ENCODE measurements at regions not wholly inside any gene's neighbourhood (a gene's known extent, or its start where the extent isn't known, plus 50 kb on each side); places are given as distances from the start of the nearest gene placed in this dataset.

DNA sequence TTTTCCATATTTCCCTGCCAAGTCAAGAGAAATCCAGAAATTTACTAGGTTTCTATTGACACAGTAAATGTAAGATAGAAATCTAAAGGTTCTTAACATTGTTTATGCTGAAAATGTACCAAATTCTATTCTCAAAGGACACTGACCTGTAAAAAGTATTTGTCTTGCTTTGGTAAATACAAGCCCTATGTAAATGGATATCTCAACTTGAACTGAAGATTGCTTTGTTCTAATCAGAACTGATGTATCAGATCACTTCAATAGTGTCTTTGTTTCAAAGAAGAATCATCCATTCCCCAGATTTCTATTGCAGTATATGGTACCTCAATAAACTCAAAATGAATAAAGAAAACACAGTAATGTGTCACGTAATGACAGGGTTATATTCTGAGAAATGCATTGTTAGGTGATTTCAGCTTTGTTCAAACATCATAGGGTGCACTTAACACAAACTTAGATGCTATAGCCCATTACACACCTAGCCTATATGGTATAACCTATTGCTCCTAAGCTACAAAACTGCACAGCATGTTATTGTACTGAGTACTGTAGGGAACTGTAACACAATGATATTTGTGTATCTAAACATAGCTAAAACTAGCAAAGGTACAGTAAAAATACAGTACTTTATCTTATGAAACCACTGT, 143.5 kb upstream of the NECTIN3 start:
- TF ChIP-seq, protein P1, sequence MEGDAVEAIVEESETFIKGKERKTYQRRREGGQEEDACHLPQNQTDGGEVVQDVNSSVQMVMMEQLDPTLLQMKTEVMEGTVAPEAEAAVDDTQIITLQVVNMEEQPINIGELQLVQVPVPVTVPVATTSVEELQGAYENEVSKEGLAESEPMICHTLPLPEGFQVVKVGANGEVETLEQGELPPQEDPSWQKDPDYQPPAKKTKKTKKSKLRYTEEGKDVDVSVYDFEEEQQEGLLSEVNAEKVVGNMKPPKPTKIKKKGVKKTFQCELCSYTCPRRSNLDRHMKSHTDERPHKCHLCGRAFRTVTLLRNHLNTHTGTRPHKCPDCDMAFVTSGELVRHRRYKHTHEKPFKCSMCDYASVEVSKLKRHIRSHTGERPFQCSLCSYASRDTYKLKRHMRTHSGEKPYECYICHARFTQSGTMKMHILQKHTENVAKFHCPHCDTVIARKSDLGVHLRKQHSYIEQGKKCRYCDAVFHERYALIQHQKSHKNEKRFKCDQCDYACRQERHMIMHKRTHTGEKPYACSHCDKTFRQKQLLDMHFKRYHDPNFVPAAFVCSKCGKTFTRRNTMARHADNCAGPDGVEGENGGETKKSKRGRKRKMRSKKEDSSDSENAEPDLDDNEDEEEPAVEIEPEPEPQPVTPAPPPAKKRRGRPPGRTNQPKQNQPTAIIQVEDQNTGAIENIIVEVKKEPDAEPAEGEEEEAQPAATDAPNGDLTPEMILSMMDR (conservative IDR thresholded peaks at IDR 0.05), result no peak
- no peak for TF ChIP-seq ZFX (IDR thresholded peaks at IDR 0.05)
